OCI-LY1 (cell line): ENCODE measurements at regions not wholly inside any gene's neighbourhood (a gene's known extent, or its start where the extent isn't known, plus 50 kb on each side); places are given as distances from the start of the nearest gene placed in this dataset.

Source experiments
- EZH2 ChIP-seq: fragments of 200-600 bp; sonication (generic), shearing (Covaris generic); IDR thresholded peaks from 2 replicates; pipeline ENCODE4 v1.8.0; 2017; ENCODE audit warnings: borderline replicate concordance, mixed run types, mild to moderate bottlenecking, antibody characterized with exemption, low read length, moderate library complexity, mixed read lengths
- TF ChIP-seq, protein P1 (sequence below): fragments of 200-600 bp; sonication (generic), shearing (Covaris generic); IDR thresholded peaks from 2 replicates; pipeline ENCODE4 v1.5.1; 2017; ENCODE audit warnings: mild to moderate bottlenecking, antibody characterized with exemption, low read length, moderate library complexity, mixed read lengths

DNA sequence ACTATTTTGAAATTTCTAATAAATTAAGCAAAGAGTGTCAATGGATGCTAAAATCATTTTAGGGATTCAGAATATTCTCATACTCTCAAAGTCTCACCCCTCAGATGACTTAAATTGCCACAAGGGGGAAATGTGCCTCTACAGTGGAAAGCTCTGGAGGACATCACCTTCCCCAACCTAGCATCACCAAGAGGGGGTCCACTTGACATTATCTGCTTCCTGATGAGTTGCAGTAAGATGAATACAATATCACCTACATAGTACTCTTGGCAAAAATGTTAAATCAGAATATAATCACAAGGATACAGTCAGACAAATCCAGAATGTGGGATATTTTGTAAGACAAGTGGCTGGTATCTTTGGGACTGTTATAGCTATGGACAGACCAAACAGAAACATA is 290.1 kb downstream of the MFSD1 start:
- no peak for TF ChIP-seq EZH2
- TF ChIP-seq, protein P1, sequence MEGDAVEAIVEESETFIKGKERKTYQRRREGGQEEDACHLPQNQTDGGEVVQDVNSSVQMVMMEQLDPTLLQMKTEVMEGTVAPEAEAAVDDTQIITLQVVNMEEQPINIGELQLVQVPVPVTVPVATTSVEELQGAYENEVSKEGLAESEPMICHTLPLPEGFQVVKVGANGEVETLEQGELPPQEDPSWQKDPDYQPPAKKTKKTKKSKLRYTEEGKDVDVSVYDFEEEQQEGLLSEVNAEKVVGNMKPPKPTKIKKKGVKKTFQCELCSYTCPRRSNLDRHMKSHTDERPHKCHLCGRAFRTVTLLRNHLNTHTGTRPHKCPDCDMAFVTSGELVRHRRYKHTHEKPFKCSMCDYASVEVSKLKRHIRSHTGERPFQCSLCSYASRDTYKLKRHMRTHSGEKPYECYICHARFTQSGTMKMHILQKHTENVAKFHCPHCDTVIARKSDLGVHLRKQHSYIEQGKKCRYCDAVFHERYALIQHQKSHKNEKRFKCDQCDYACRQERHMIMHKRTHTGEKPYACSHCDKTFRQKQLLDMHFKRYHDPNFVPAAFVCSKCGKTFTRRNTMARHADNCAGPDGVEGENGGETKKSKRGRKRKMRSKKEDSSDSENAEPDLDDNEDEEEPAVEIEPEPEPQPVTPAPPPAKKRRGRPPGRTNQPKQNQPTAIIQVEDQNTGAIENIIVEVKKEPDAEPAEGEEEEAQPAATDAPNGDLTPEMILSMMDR = no peak
